K562 (cell line): ENCODE measurements at regions not wholly inside any gene's neighbourhood (a gene's known extent, or its start where the extent isn't known, plus 50 kb on each side); places are given as distances from the start of the nearest gene placed in this dataset.

Experiments used
- ATAC-seq: fragments of 200-7000 bp; cut with Tn5 transposase; 3 replicates; pipeline ENCODE4 v1.9.1; 2020; ENCODE audit warnings: moderate library complexity
- BruUV-seq: library from RNA; stranded (reverse); fragments of 400-500 nt; replicated peaks from 2 replicates; lab custom pipeline; 2021; lab: Mats Ljungman, UMichigan
- CTCF ChIA-PET: fragments of 300-600 bp; formaldehyde crosslinking; extraction: SDS; loops from one replicate; lab custom pipeline; 2021; ENCODE audit warnings: low intra/inter-chr PET ratio; lab: Yijun Ruan, JAX
- POLR2A ChIA-PET: fragments of 300-600, 350-650 bp; sonication (Branson Sonifier 250); formaldehyde crosslinking; extraction: SDS; loops from one replicate; lab custom pipeline; 2021; ENCODE audit warnings: antibody characterized with exemption, inconsistent platforms; lab: Yijun Ruan, JAX
- DNase-seq, 4 experiments: peaks; one replicate each; pipeline versions ENCODE4 v3.0.0 to v3.0.0-alpha.2; 2011 to 2018; ENCODE audit warnings: low spot score in 3 of 4, mixed read lengths in 3 of 4; ENCODE audit errors: extremely low read depth in 1 of 4
- FAIRE-seq: peaks from 2 replicates; lab custom pipeline; 2011; peaks lifted over from hg19 to GRCh38; lab: Jason Lieb, UNC
- H2AFZ ChIP-seq: 2 replicates; pipeline ENCODE4 v1.6.0; 2011; ENCODE audit warnings: low read depth, low read length, control low read depth, inconsistent platforms
- H3K27ac ChIP-seq: fragments of 200-600 bp; 3 replicates; pipeline ENCODE4 v1.8.0; 2011; ENCODE audit warnings: low read depth, mild to moderate bottlenecking, control low read depth, inconsistent platforms, low read length, moderate library complexity, mixed read lengths; ENCODE audit errors: extremely low read depth
- H3K27me3 ChIP-seq, 2 experiments: fragments of 300-600 bp in 1 of 2; 2 replicates in 1 of 2; 3 replicates in 1 of 2; pipeline versions ENCODE4 v1.6.0 to v1.8.0; 2011; ENCODE audit warnings: inconsistent platforms in 2 of 2, low read length in 2 of 2, mild to moderate bottlenecking in 1 of 2, mixed read lengths in 1 of 2, moderate library complexity in 1 of 2; ENCODE audit not compliant: control insufficient read depth in 2 of 2, insufficient read depth in 2 of 2
- H3K36me3 ChIP-seq: fragments of 300-600 bp; 3 replicates; pipeline ENCODE4 v1.8.0; 2011; ENCODE audit warnings: mild to moderate bottlenecking, low read length, inconsistent platforms; ENCODE audit not compliant: control insufficient read depth, insufficient read depth
- H3K4me1 ChIP-seq, 2 experiments: fragments of 200-600 bp in 1 of 2; replicated peaks in 1 of 2; 2 replicates in 1 of 2; 3 replicates in 1 of 2; pipeline versions ENCODE4 v1.5.1 to v1.8.0; 2011; ENCODE audit warnings: inconsistent platforms in 2 of 2, low read length in 2 of 2, mild to moderate bottlenecking in 1 of 2, mixed read lengths in 1 of 2, moderate library complexity in 1 of 2; ENCODE audit not compliant: control insufficient read depth in 2 of 2, insufficient read depth in 2 of 2
- H3K4me2 ChIP-seq: 2 replicates; pipeline ENCODE4 v1.6.1; 2011; ENCODE audit warnings: low read length, control low read depth, inconsistent platforms, mixed read lengths; ENCODE audit not compliant: insufficient read depth
- H3K4me3 ChIP-seq: fragments of 200-600 bp; sonication (generic), shearing (Covaris generic); 2 replicates; pipeline ENCODE4 v1.5.1; 2016; ENCODE audit warnings: control low read depth, inconsistent platforms
- H3K79me2 ChIP-seq: fragments of 200-600 bp; 3 replicates; pipeline ENCODE4 v1.8.0; 2011; ENCODE audit warnings: low read length, inconsistent platforms; ENCODE audit not compliant: control insufficient read depth, insufficient read depth
- H3K9ac ChIP-seq, 2 experiments: 2 replicates each; pipeline versions ENCODE4 v1.6.0 to v1.6.1; 2011; ENCODE audit warnings: low read depth in 2 of 2, low read length in 2 of 2, control low read depth in 1 of 2, inconsistent platforms in 1 of 2, mild to moderate bottlenecking in 1 of 2, mixed read lengths in 1 of 2; ENCODE audit not compliant: insufficient read depth in 1 of 2
- H3K9me1 ChIP-seq: one replicate; pipeline ENCODE4 v1.6.0; 2011; ENCODE audit warnings: inconsistent platforms, mild to moderate bottlenecking, low read length, moderate library complexity; ENCODE audit not compliant: control insufficient read depth, insufficient read depth
- H3K9me3 ChIP-seq: replicated peaks from 2 replicates; pipeline ENCODE4 v1.5.1; 2011; ENCODE audit warnings: low read depth, low read length, inconsistent platforms; ENCODE audit not compliant: control insufficient read depth, insufficient read depth
- H4K20me1 ChIP-seq: replicated peaks from 2 replicates; pipeline ENCODE4 v1.6.1; 2011; ENCODE audit warnings: low read length, inconsistent platforms, mixed read lengths; ENCODE audit not compliant: control insufficient read depth, insufficient read depth
- COPS2 ChIP-seq: fragments of 450-650 bp; conservative IDR thresholded peaks from 2 replicates; pipeline ENCODE4 v1.6.1; 2016; ENCODE audit warnings: mild to moderate bottlenecking, moderate library complexity
- NCOA4 ChIP-seq: fragments of 450-650 bp; IDR thresholded peaks from 2 replicates; pipeline ENCODE4 v1.6.1; 2018; ENCODE audit warnings: mild to moderate bottlenecking; ENCODE audit not compliant: partially characterized antibody
- PHB2 ChIP-seq: fragments of 450-650 bp; IDR thresholded peaks from 2 replicates; pipeline ENCODE4 v1.6.1; 2017; ENCODE audit warnings: low read depth
- RFX7 ChIP-seq: fragments of 250-450 bp; sonication (Bioruptor Pico); IDR thresholded peaks from 2 replicates; pipeline ENCODE4 v1.5.1; 2021; ENCODE audit warnings: mild to moderate bottlenecking
- ZC3H8 ChIP-seq: fragments of 450-650 bp; IDR thresholded peaks from 2 replicates; pipeline ENCODE4 v1.6.1; 2017
- ZNF766 ChIP-seq: fragments of 200-800 bp; sonication (Bioruptor generic); conservative IDR thresholded peaks from 2 replicates; pipeline ENCODE4 v1.6.1; 2016; ENCODE audit warnings: missing genetic modification characterization, missing compliant biosample characterization
- WGBS: fragments of 100-300 bp; shearing (Covaris generic); methylation state at CpG from one replicate; pipeline ENCODE4 v1.1.6; 2016; ENCODE audit warnings: low coverage, mixed read lengths; ENCODE audit not compliant: insufficient coverage; ENCODE audit errors: missing lambda C conversion rate; 5-methylcytosine and 5-hydroxymethylcytosine counted together
- in situ Hi-C: fragments of 300-500 bp; cut with MboI; formaldehyde crosslinking; loops from 4 replicates; pipeline ENCODE4 v1.15.0; 2018; ENCODE audit warnings: inconsistent platforms, mixed read lengths
- intact Hi-C: fragments of 100-400 bp; cut with micrococcal nuclease; formaldehyde crosslinking; loops from 2 replicates; pipeline ENCODE4 v1.14.2; 2022

DNA sequence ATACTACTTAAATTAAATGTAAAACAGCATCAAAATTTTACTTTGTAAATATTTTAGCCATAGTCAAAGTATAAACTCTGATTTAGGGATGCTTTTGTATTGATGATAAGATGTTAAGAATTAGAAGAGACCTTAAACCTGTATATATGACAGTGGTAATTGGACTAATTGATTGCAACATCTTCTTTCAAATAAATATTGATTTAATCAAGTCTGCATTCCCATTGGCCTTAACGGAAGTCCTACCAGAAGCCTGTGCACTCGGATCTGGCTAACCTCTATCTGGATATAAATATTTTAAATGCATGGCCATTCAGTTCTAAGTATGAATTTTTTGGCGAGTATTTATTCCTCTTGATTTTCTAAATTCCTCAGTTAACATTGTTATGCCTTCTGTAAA, 856.1 kb downstream of the USP25 start:
- ATAC-seq: no peak
- 0% methylated on average over 3 of the region's 3 CpGs for WGBS
- no TSS peak for BruUV-seq

GRCh38 chr21:16587141-16587581, 857.4 kb downstream of the USP25 start:
- CTCF ChIA-PET: no interaction called here
- no peak for TF ChIP-seq ZNF766 (CRISPR knock-in tag)
- TF ChIP-seq, all 486 proteins: peak for 0
- Histone ChIP-seq H3K79me2 (no peaks in the 10 kb centered on the region), H3K4me2 (no peak overlapping the region), H3K27me3 (no peaks in the 10 kb centered on the region), H3K4me1 (no peaks in the 10 kb centered on the region), H3K9me3 (no peaks in the 10 kb centered on the region; the same call in 1 of the 2 replicates), H4K20me1 (no peaks in the 10 kb centered on the region), H3K36me3 (no peaks in the 10 kb centered on the region), H3K9ac (no peak overlapping the region), H3K9me1 (no peaks in the 10 kb centered on the region), H2AFZ (no peak overlapping the region), H3K27ac (no peak overlapping the region), H3K4me3 (no peak overlapping the region)
- in situ Hi-C loops (no loop called here), intact Hi-C loops (no loop called here)
- FAIRE-seq: no peak
- DNase-seq: no peak
- POLR2A ChIA-PET: no interaction called here
- ATAC-seq: no peak
- no TSS peak for BruUV-seq
- under 1% methylated on average over 6 of the region's 6 CpGs for WGBS

More for the DNA sequence above, 856.1 kb downstream of the USP25 start:
- no peaks in the 10 kb centered on the region for H3K79me2 ChIP-seq
- H3K27ac ChIP-seq: no peak overlapping the region
- no peaks in the 10 kb centered on the region for H4K20me1 ChIP-seq
- no peaks in the 10 kb centered on the region for H3K4me1 ChIP-seq
- TF ChIP-seq RFX7 (CRISPR knock-in tag) (no peak), COPS2 (no peak), PHB2 (no peak), ZC3H8 (no peak), NCOA4 (no peak)
- H2AFZ ChIP-seq: no peak overlapping the region
- ChIA-PET CTCF (no interaction called here), POLR2A (no interaction called here)
- no peak overlapping the region for H3K4me3 ChIP-seq
- intact Hi-C loops (no loop called here), in situ Hi-C loops (no loop called here)
- FAIRE-seq: no peak
- H3K9me3 ChIP-seq: no peaks in the 10 kb centered on the region; the same call in 1 of the 2 replicates
- H3K9ac ChIP-seq: no peak overlapping the region
- no peaks in the 10 kb centered on the region for H3K36me3 ChIP-seq
- H3K27me3 ChIP-seq: no peaks in the 10 kb centered on the region
- no peak for DNase-seq
- H3K9me1 ChIP-seq: no peaks in the 10 kb centered on the region
- no peak overlapping the region for H3K4me2 ChIP-seq
